Liver (tissue), 3 donors: ENCODE measurements at regions not wholly inside any gene's neighbourhood (a gene's known extent, or its start where the extent isn't known, plus 50 kb on each side); places are given as distances from the start of the nearest gene placed in this dataset.

Experiments used
- CTCF ChIP-seq: fragments of 150-350 bp; IDR thresholded peaks from 2 replicates; pipeline ENCODE4 v1.5.1; 2017; ENCODE audit warnings: improper control_type of control experiment, low read depth, low read length; ENCODE audit not compliant: missing input control
- EGR1 ChIP-seq, 2 donors: IDR thresholded peaks; 2 replicates each; pipeline ENCODE4 v1.6.1; 2016 to 2018; ENCODE audit warnings: antibody characterized with exemption in 2 of 2, low read depth in 2 of 2
- FOXA1 ChIP-seq: IDR thresholded peaks from 2 replicates; pipeline ENCODE4 v1.6.1; 2016; ENCODE audit warnings: antibody characterized with exemption
- GABPA ChIP-seq, 2 donors: IDR thresholded peaks in 1 of 2; conservative IDR thresholded peaks in 1 of 2; 2 replicates each; pipeline ENCODE4 v1.6.1; 2016; ENCODE audit warnings: antibody characterized with exemption in 2 of 2, mild to moderate bottlenecking in 1 of 2, moderate library complexity in 1 of 2
- RAD21 ChIP-seq, 2 donors: IDR thresholded peaks; 2 replicates each; pipeline ENCODE4 v1.6.1; 2016; ENCODE audit warnings: antibody characterized with exemption in 2 of 2, mild to moderate bottlenecking in 2 of 2
- TF ChIP-seq, protein P1 (sequence below): IDR thresholded peaks from 2 replicates; pipeline ENCODE4 v1.6.1; 2016; ENCODE audit warnings: antibody characterized with exemption, mild to moderate bottlenecking
- donor health status: healthy.
- donor health status: healthy.

GRCh38 chr9:78786794-78787193 lies 489.9 kb downstream of the PSAT1 start:
- TF ChIP-seq CTCF (no peak), EGR1 (IDR thresholded peaks at IDR 0.05; ENCODE audit: low read depth in 2 of 2) (no peak), RAD21 (IDR thresholded peaks at IDR 0.05) (no peak), GABPA (IDR thresholded peaks at IDR 0.05 in 1 of 2, conservative IDR thresholded peaks at IDR 0.05 in 1 of 2) (no peak), FOXA1 (no peak)
- TF ChIP-seq, protein P1, sequence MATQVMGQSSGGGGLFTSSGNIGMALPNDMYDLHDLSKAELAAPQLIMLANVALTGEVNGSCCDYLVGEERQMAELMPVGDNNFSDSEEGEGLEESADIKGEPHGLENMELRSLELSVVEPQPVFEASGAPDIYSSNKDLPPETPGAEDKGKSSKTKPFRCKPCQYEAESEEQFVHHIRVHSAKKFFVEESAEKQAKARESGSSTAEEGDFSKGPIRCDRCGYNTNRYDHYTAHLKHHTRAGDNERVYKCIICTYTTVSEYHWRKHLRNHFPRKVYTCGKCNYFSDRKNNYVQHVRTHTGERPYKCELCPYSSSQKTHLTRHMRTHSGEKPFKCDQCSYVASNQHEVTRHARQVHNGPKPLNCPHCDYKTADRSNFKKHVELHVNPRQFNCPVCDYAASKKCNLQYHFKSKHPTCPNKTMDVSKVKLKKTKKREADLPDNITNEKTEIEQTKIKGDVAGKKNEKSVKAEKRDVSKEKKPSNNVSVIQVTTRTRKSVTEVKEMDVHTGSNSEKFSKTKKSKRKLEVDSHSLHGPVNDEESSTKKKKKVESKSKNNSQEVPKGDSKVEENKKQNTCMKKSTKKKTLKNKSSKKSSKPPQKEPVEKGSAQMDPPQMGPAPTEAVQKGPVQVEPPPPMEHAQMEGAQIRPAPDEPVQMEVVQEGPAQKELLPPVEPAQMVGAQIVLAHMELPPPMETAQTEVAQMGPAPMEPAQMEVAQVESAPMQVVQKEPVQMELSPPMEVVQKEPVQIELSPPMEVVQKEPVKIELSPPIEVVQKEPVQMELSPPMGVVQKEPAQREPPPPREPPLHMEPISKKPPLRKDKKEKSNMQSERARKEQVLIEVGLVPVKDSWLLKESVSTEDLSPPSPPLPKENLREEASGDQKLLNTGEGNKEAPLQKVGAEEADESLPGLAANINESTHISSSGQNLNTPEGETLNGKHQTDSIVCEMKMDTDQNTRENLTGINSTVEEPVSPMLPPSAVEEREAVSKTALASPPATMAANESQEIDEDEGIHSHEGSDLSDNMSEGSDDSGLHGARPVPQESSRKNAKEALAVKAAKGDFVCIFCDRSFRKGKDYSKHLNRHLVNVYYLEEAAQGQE, result no peak
